Parathyroid adenoma (tissue), 2 donors: ENCODE measurements at regions not wholly inside any gene's neighbourhood (a gene's known extent, or its start where the extent isn't known, plus 50 kb on each side); places are given as distances from the start of the nearest gene placed in this dataset.

Source experiments
- H2AFZ ChIP-seq: fragments of 300-600 bp; sonication (generic); one replicate; pipeline ENCODE4 v1.7.0; 2017; ENCODE audit warnings: antibody characterized with exemption, mild to moderate bottlenecking
- H3K27ac ChIP-seq: fragments of 300-600 bp; sonication (generic); one replicate; pipeline ENCODE4 v1.7.0; 2017
- H3K27me3 ChIP-seq: fragments of 300-600 bp; sonication (generic); one replicate; pipeline ENCODE4 v1.7.0; 2017; ENCODE audit warnings: low read length; ENCODE audit not compliant: control insufficient read depth, insufficient read depth
- H3K36me3 ChIP-seq: fragments of 300-600 bp; sonication (generic); one replicate; pipeline ENCODE4 v1.7.0; 2017; ENCODE audit warnings: low read length; ENCODE audit not compliant: control insufficient read depth, insufficient read depth
- H3K4me1 ChIP-seq: fragments of 300-600 bp; sonication (generic); one replicate; pipeline ENCODE4 v1.7.0; 2017; ENCODE audit warnings: control low read depth
- H3K4me2 ChIP-seq: fragments of 300-600 bp; sonication (generic); one replicate; pipeline ENCODE4 v1.7.0; 2017; ENCODE audit warnings: low read length
- H3K4me3 ChIP-seq: fragments of 300-600 bp; sonication (generic); one replicate; pipeline ENCODE4 v1.7.0; 2017; ENCODE audit warnings: low read depth, low read length
- H3K79me2 ChIP-seq: fragments of 300-600 bp; sonication (generic); one replicate; pipeline ENCODE4 v1.7.0; 2017; ENCODE audit warnings: control low read depth
- H3K9ac ChIP-seq: fragments of 300-600 bp; sonication (generic); one replicate; pipeline ENCODE4 v1.7.0; 2017; ENCODE audit warnings: mild to moderate bottlenecking
- H3K9me3 ChIP-seq: fragments of 300-600 bp; sonication (generic); one replicate; pipeline ENCODE4 v1.7.0; 2017; ENCODE audit warnings: low read length; ENCODE audit not compliant: control insufficient read depth
- TF ChIP-seq, protein P1 (sequence below): fragments of 300-600 bp; sonication (generic); IDR thresholded peaks from one replicate; pipeline ENCODE4 v1.7.0; 2017; ENCODE audit warnings: antibody characterized with exemption, mild to moderate bottlenecking
- donor health status: primary hyperparathyroidism.

DNA sequence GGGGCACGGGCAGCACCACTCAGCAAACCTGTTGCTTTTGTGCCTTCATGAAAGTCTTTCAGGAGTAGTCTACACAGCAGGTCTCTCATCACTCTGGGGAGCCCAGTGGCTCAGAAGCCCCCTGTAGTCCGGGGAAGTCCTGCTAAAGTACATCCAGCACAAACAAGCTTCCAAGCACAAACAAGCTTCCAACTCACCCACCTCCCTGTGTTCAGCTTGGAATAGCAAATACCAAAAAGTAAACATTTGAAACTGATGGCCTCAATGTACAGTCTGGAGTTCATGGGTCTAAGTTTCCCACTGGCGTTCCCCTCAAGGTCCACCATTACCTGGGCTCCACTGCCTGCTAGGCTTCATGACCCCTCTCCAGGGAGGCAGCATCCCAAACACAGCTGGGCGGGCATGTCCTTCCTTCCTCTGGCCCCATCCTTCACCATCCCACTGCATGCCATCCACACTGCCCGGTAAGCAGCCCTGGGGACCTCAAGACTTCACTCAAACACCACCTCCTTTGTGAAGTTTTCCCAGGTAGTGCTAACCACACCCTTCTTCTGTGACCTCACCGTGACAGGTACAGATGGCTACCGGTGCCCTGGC lies 62.8 kb upstream of the SIAH1 start:
- Histone ChIP-seq H2AFZ (no peak overlapping the region), H3K4me1 (no peaks in the 10 kb centered on the region), H3K27me3 (no peaks in the 10 kb centered on the region), H3K27ac (no peak overlapping the region), H3K9me3 (no peaks in the 10 kb centered on the region), H3K36me3 (no peaks in the 10 kb centered on the region), H3K9ac (no peak overlapping the region), H3K79me2 (no peaks in the 10 kb centered on the region), H3K4me3 (no peak overlapping the region), H3K4me2 (no peak overlapping the region)
- TF ChIP-seq, protein P1, sequence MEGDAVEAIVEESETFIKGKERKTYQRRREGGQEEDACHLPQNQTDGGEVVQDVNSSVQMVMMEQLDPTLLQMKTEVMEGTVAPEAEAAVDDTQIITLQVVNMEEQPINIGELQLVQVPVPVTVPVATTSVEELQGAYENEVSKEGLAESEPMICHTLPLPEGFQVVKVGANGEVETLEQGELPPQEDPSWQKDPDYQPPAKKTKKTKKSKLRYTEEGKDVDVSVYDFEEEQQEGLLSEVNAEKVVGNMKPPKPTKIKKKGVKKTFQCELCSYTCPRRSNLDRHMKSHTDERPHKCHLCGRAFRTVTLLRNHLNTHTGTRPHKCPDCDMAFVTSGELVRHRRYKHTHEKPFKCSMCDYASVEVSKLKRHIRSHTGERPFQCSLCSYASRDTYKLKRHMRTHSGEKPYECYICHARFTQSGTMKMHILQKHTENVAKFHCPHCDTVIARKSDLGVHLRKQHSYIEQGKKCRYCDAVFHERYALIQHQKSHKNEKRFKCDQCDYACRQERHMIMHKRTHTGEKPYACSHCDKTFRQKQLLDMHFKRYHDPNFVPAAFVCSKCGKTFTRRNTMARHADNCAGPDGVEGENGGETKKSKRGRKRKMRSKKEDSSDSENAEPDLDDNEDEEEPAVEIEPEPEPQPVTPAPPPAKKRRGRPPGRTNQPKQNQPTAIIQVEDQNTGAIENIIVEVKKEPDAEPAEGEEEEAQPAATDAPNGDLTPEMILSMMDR: no peak

DNA sequence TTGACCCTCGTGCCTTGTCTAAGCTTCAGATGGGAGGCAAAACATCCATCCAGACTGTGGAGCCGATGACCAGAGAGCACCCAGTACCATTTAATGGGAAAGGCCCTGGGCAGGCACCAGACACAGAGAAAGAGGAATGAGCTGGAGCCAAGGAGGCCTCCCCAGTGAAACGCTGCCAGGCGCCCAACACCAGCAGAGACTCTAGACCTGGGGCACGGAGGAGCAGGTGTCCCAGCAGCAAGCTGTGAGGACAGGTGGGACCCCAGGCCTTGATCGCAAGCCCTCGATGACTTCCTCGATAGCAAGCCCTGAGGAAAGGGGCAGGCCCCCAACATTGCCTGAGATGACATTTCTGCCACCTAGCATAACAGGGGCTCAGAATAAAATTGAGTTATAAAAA lies 62.2 kb upstream of the SIAH1 start:
- Histone ChIP-seq H3K4me2 (no peak overlapping the region), H2AFZ (no peak overlapping the region)

GRCh38 chr16:48446534-48446920 lies 61.3 kb upstream of the SIAH1 start:
- H3K9ac ChIP-seq: no peak overlapping the region
- H3K36me3 ChIP-seq: no peaks in the 10 kb centered on the region
- no peak overlapping the region for H2AFZ ChIP-seq
- H3K4me2 ChIP-seq: no peak overlapping the region
- H3K9me3 ChIP-seq: no peaks in the 10 kb centered on the region
- H3K4me3 ChIP-seq: no peak overlapping the region
- H3K27me3 ChIP-seq: no peaks in the 10 kb centered on the region
- H3K27ac ChIP-seq: no peak overlapping the region
- H3K4me1 ChIP-seq: no peaks in the 10 kb centered on the region
- no peaks in the 10 kb centered on the region for H3K79me2 ChIP-seq
- TF ChIP-seq, protein P1: no peak

More for the DNA sequence above, 62.2 kb upstream of the SIAH1 start:
- Histone ChIP-seq H3K79me2 (no peaks in the 10 kb centered on the region), H3K36me3 (no peaks in the 10 kb centered on the region), H3K9ac (no peak overlapping the region), H3K27ac (no peak overlapping the region), H3K9me3 (no peaks in the 10 kb centered on the region), H3K4me3 (no peak overlapping the region), H3K4me1 (no peaks in the 10 kb centered on the region), H3K27me3 (no peaks in the 10 kb centered on the region)
- TF ChIP-seq, protein P1: no peak

DNA sequence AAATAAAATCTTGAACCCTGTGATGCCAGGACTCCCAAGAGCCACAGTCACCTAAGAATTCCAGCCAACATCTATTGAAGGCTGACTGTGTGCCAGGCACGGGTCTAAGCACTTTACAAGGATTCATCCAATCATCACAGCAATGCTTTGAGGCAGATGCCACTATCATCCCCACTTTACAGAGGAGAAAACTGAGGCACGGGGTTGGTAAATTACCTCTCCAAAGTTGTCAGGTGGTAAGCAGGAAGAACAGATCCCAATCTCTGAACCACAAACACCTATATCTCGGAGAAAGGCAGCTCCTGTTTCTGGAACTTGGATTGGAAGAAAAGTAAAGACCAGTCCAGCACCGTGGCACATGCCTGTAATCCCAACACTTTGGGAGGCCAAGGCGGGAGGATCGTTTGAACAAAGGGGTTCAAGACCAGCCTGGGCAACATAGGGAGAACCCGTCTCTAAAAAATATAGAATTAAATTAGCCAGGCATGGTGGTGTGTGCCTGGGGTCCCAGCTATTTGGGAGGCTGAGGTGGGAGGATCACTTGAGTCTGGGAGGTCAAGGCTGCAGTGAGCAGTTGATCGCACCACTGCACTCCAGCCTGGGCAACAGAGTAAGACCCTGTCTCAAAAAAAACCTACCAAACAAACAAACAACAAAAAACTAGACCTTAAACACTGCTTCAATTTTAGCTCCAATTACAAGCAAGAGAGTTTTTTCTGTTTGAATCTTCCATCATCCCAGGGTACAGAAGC lies 60.7 kb upstream of the SIAH1 start:
- TF ChIP-seq, protein P1: no peak
- Histone ChIP-seq H3K9me3 (no peaks in the 10 kb centered on the region), H3K27ac (no peak overlapping the region), H3K27me3 (no peaks in the 10 kb centered on the region), H3K4me2 (no peak overlapping the region), H3K36me3 (no peaks in the 10 kb centered on the region), H3K9ac (no peak overlapping the region), H3K79me2 (no peaks in the 10 kb centered on the region), H3K4me1 (no peaks in the 10 kb centered on the region), H3K4me3 (no peak overlapping the region), H2AFZ (no peak overlapping the region)

GRCh38 chr16:48444574-48444973 lies 59.4 kb upstream of the SIAH1 start:
- no peaks in the 10 kb centered on the region for H3K9me3 ChIP-seq
- H2AFZ ChIP-seq: peak overlapping the region; percentile 48
- no peaks in the 10 kb centered on the region for H3K27me3 ChIP-seq
- no peak overlapping the region for H3K4me3 ChIP-seq
- no peaks in the 10 kb centered on the region for H3K79me2 ChIP-seq
- H3K4me1 ChIP-seq: no peaks in the 10 kb centered on the region
- H3K4me2 ChIP-seq: no peak overlapping the region
- no peak overlapping the region for H3K9ac ChIP-seq
- TF ChIP-seq, protein P1: no peak
- no peaks in the 10 kb centered on the region for H3K36me3 ChIP-seq
- peak overlapping the region; percentile 67 for H3K27ac ChIP-seq
